Epithelial cell of proximal tubule (primary cell): ENCODE measurements at regions not wholly inside any gene's neighbourhood (a gene's known extent, or its start where the extent isn't known, plus 50 kb on each side); places are given as distances from the start of the nearest gene placed in this dataset.
"Not testable (repeated sequence)": the region's sequence is repeated elsewhere in the genome, so short reads cannot be mapped to it uniquely, and the experiment has no call there.

ENCODE experiments used
- DNase-seq: peaks from one replicate; pipeline ENCODE4 v3.0.0-alpha.2; 2011; ENCODE audit warnings: low read depth
- H3K4me3 ChIP-seq: 2 replicates; pipeline ENCODE4 v1.5.1; 2011; ENCODE audit warnings: low read depth, mild to moderate bottlenecking, low read length
- TF ChIP-seq, protein P1 (sequence below): conservative IDR thresholded peaks from 2 replicates; pipeline ENCODE4 v1.5.1; 2012; ENCODE audit warnings: low read depth, mild to moderate bottlenecking, low read length

- TF ChIP-seq, protein P1, sequence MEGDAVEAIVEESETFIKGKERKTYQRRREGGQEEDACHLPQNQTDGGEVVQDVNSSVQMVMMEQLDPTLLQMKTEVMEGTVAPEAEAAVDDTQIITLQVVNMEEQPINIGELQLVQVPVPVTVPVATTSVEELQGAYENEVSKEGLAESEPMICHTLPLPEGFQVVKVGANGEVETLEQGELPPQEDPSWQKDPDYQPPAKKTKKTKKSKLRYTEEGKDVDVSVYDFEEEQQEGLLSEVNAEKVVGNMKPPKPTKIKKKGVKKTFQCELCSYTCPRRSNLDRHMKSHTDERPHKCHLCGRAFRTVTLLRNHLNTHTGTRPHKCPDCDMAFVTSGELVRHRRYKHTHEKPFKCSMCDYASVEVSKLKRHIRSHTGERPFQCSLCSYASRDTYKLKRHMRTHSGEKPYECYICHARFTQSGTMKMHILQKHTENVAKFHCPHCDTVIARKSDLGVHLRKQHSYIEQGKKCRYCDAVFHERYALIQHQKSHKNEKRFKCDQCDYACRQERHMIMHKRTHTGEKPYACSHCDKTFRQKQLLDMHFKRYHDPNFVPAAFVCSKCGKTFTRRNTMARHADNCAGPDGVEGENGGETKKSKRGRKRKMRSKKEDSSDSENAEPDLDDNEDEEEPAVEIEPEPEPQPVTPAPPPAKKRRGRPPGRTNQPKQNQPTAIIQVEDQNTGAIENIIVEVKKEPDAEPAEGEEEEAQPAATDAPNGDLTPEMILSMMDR: no peak
- DNase-seq: no peak
- H3K4me3 ChIP-seq: no peak overlapping the region
These were observed 261.2 kb upstream of the FSIP2 start for GRCh38 chr2:185477452-185477851.

- DNase-seq: no peak
- no peak overlapping the region for H3K4me3 ChIP-seq
- TF ChIP-seq, protein P1: no peak
These were observed 254.0 kb upstream of the FSIP2 start for GRCh38 chr2:185484602-185485001.

DNA sequence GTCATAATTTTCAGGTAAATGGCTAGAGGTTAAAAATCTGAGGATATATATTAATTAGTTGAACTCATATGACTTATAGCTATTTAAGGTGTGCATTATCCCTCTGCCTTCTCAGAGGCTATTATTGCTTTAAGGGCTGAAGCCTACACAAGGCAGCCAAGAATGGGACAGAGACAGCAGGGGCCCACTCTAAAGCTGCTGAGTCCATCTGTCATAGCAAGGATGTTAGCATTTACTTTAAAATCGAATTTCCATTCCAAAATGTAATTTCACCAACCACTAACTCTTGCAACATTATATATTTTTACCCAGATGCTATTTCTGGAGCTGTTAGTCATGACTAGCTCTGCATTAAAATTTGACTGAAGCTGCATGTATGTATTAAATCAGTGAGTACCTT lies 236.3 kb upstream of the FSIP2 start:
- DNase-seq: no peak

GRCh38 chr2:185507719-185508118 lies 230.9 kb upstream of the FSIP2 start:
- DNase-seq: no peak
- H3K4me3 ChIP-seq: no peak overlapping the region
- TF ChIP-seq, protein P1: no peak

More for the DNA sequence above, 236.3 kb upstream of the FSIP2 start:
- TF ChIP-seq, protein P1: no peak
- no peak overlapping the region for H3K4me3 ChIP-seq

- H3K4me3 ChIP-seq: no peak overlapping the region
- no peak for DNase-seq
- TF ChIP-seq, protein P1: no peak
These were observed 228.5 kb upstream of the FSIP2 start for GRCh38 chr2:185510060-185510459.

DNA sequence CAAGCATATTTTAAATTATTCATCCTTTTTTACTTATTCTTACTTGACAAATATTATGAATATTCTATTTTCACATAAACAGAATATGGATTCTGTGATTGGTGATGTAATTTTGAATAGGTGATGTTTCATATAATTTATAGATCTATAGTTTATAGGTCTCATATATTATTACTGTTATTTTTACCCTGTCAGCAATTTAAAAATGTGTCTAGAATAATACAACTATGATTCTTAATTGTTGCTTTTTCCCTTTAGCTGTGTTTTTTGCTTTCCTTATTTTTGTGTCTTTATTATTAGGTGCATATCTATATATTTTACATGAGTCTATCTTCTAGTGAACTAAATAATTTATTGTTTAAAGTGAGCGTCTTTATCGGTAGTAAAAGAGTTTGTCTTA lies 226.7 kb upstream of the FSIP2 start:
- TF ChIP-seq, protein P1: no peak

GRCh38 chr2:185522472-185522871 lies 216.1 kb upstream of the FSIP2 start:
- TF ChIP-seq, protein P1: peak; percentile 31
- DNase-seq: no peak
- H3K4me3 ChIP-seq: no peak overlapping the region

More for the DNA sequence above, 226.7 kb upstream of the FSIP2 start:
- DNase-seq: no peak
- no peak overlapping the region for H3K4me3 ChIP-seq

DNA sequence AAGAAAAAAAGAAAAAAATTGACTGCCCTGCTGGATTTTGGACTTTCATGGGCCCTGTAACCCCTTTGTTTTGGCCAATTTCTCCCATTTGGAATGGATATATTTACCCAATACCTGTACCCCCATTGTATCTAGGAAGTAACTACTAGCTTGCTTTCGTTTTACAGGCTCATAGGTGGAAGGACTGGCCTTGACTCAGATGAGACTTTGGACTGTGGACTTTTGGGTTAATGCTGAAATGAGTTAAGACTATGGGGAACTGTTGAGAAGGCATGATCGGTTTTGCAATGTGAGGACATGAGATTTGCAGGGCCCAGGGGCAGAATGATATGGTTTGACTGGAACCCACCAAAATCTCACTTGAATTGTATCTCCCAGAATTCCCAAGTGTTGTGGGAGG lies 214.4 kb upstream of the FSIP2 start:
- not testable (repeated sequence) for H3K4me3 ChIP-seq

More for the DNA sequence above, 214.4 kb upstream of the FSIP2 start:
- not testable (repeated sequence) for DNase-seq
